Heart left ventricle (tissue), 16 donors: ENCODE measurements at regions not wholly inside any gene's neighbourhood (a gene's known extent, or its start where the extent isn't known, plus 50 kb on each side); places are given as distances from the start of the nearest gene placed in this dataset.

Experiments
- ATAC-seq, 4 donors: fragments of 200-7000 bp; cut with Tn5 transposase; one replicate each; pipeline ENCODE4 v1.9.1; 2020 to 2022; ENCODE audit warnings: moderate library complexity in 4 of 4, mild to moderate bottlenecking in 3 of 4, moderate number of reproducible peaks in 1 of 4
- DNase-seq, 5 donors: peaks; one replicate each; pipeline ENCODE4 v3.0.0-alpha.2; 2020
- H3K27ac ChIP-seq, 12 donors: fragments of 200-600 bp; sonication (generic) in 4 of 12; one replicate each; pipeline versions ENCODE4 v1.5.0 to v1.8.0; 2016 to 2022; ENCODE audit warnings: mild to moderate bottlenecking in 2 of 12
- H3K27me3 ChIP-seq, 9 donors: fragments of 200-600 bp; sonication (generic) in 2 of 9; one replicate each; pipeline versions ENCODE4 v1.5.1 to v1.8.0; 2016 to 2022; ENCODE audit warnings: mild to moderate bottlenecking in 3 of 9
- H3K36me3 ChIP-seq, 9 donors: fragments of 200-600 bp; sonication (generic) in 2 of 9; one replicate each; pipeline versions ENCODE4 v1.5.0 to v1.8.0; 2018 to 2022; ENCODE audit warnings: mild to moderate bottlenecking in 2 of 9
- H3K4me1 ChIP-seq, 12 donors: fragments of 200-600 bp; sonication (generic) in 4 of 12; one replicate each; pipeline versions ENCODE4 v1.5.0 to v1.8.0; 2016 to 2022; ENCODE audit warnings: mild to moderate bottlenecking in 3 of 12
- H3K4me3 ChIP-seq, 12 donors: fragments of 200-600 bp; sonication (generic) in 4 of 12; one replicate each; pipeline versions ENCODE4 v1.5.0 to v1.8.0; 2017 to 2022; ENCODE audit warnings: mild to moderate bottlenecking in 9 of 12, moderate library complexity in 4 of 12
- H3K9me3 ChIP-seq, 12 donors: fragments of 200-600 bp; sonication (generic) in 4 of 12; one replicate each; pipeline versions ENCODE4 v1.5.0 to v1.8.0; 2016 to 2022; ENCODE audit warnings: mild to moderate bottlenecking in 1 of 12
- CTCF ChIP-seq, 12 donors: fragments of 200-600 bp; sonication (generic) in 4 of 12; IDR thresholded peaks; one replicate each; pipeline versions ENCODE4 v1.5.0 to v1.8.0; 2018 to 2022; ENCODE audit warnings: antibody characterized with exemption in 12 of 12, mild to moderate bottlenecking in 5 of 12
- POLR2A ChIP-seq, 2 donors: fragments of 450-650 bp; IDR thresholded peaks; one replicate each; pipeline ENCODE4 v1.6.1; 2017; ENCODE audit warnings: antibody characterized with exemption in 2 of 2, mild to moderate bottlenecking in 2 of 2, moderate library complexity in 2 of 2
- WGBS, 4 donors: extraction: QIAGEN DNeasy Blood & Tissue Kit in 2 of 4; methylation state at CpG; one replicate each; pipeline versions ENCODE4 v1.1.5 to v1.1.7; 2013 to 2018; 5-methylcytosine and 5-hydroxymethylcytosine counted together
- intact Hi-C, 10 donors: fragments of 100-400 bp; cut with DNase I; formaldehyde crosslinking; loops; one replicate each; pipeline versions ENCODE4 v1.11.1 to v1.14.2; 2022
- donor health status: ischemic (EF 13 %, LVEDD 7.1; RV severe dilation, severe dysfunction).
- donor health status: healthy with polysubstance abuse.
- donor health status: DM: no; HTN: yes; CAD: no.
- donor health status: DM: no; HTN: no; CAD: no.
- donor health status: ischemic (EF 25% LVEDD 6.9; RV normal size, moderate dysfunction).
- donor health status: ischemic (EF 25% LVEDD 5.7; RV mildly dilated, moderate dysfunction).
- donor health status: healthy.
- donor health status: DM: yes; HTN: yes; CAD: no.
- donor health status: ischemic (EF 35%, LVEDD 5.7; RV mildly dilated, moderate dysfunction).
- donor health status: nonischemic (EF 11% LVEDD 7.7; RV severe dilation, severe dysfunction).
- donor health status: DM: yes; HTN: yes; CAD: no.
- donor health status: PGD.
- donor health status: ischemic (EF 29% LVEDD 5.4; RV normal size, mild dysfunction).
- donor health status: nonischemic (EF 23%, LVEDD 6.1; RV moderate dilation, normal function).

- intact Hi-C loops: no loop called here
- H3K4me3 ChIP-seq: no peak overlapping the region
- H3K4me1 ChIP-seq: no peaks in the 10 kb centered on the region
- H3K36me3 ChIP-seq: no peaks in the 10 kb centered on the region
- no peaks in the 10 kb centered on the region for H3K9me3 ChIP-seq
- H3K27ac ChIP-seq: no peak overlapping the region
- ATAC-seq: no peak
- no peaks in the 10 kb centered on the region for H3K27me3 ChIP-seq
- DNase-seq: no peak
- TF ChIP-seq POLR2A (IDR thresholded peaks at IDR 0.05) (no peak), CTCF (IDR thresholded peaks at IDR 0.05) (no peak)
Measured at GRCh38 chrX:25573631-25574030, 557.9 kb upstream of the ARX start.

GRCh38 chrX:25596921-25597320 is 541.2 kb upstream of the MAGEB18 start:
- intact Hi-C loops: no loop called here
- no peak for ATAC-seq
- Histone ChIP-seq H3K9me3 (no peaks in the 10 kb centered on the region), H3K36me3 (no peaks in the 10 kb centered on the region), H3K4me3 (no peak overlapping the region), H3K27ac (no peak overlapping the region), H3K4me1 (no peaks in the 10 kb centered on the region), H3K27me3 (no peaks in the 10 kb centered on the region)
- 35 to 63% (median 45%) methylated on average over 2 of the region's 2 CpGs for WGBS, 4 donors
- DNase-seq: no peak
- TF ChIP-seq POLR2A (IDR thresholded peaks at IDR 0.05) (no peak), CTCF (IDR thresholded peaks at IDR 0.05) (no peak)

GRCh38 chrX:25597551-25597950 is 540.6 kb upstream of the MAGEB18 start:
- ATAC-seq: no peak
- DNase-seq: no peak
- no peak overlapping the region for H3K4me3 ChIP-seq
- H3K9me3 ChIP-seq: no peaks in the 10 kb centered on the region
- intact Hi-C loops: no loop called here
- H3K27ac ChIP-seq: no peak overlapping the region
- WGBS, 4 donors: 64 to 74% (median 68%) methylated on average over 2 of the region's 2 CpGs
- no peaks in the 10 kb centered on the region for H3K36me3 ChIP-seq
- TF ChIP-seq POLR2A (IDR thresholded peaks at IDR 0.05) (no peak), CTCF (IDR thresholded peaks at IDR 0.05) (no peak)
- H3K4me1 ChIP-seq: no peaks in the 10 kb centered on the region
- H3K27me3 ChIP-seq: no peaks in the 10 kb centered on the region

GRCh38 chrX:25599061-25599460 is 539.1 kb upstream of the MAGEB18 start:
- Histone ChIP-seq H3K27me3 (no peaks in the 10 kb centered on the region), H3K27ac (no peak overlapping the region), H3K36me3 (no peaks in the 10 kb centered on the region), H3K4me3 (no peak overlapping the region), H3K9me3 (no peaks in the 10 kb centered on the region), H3K4me1 (no peaks in the 10 kb centered on the region)
- WGBS, 4 donors: 71 to 87% (median 81%) methylated on average over 3 of the region's 3 CpGs
- intact Hi-C loops: no loop called here
- no peak for TF ChIP-seq CTCF (IDR thresholded peaks at IDR 0.05)
- TF ChIP-seq POLR2A (IDR thresholded peaks at IDR 0.05): no peak
- no peak for ATAC-seq
- DNase-seq: no peak
